ENCODE measurements at regions not wholly inside any gene's neighbourhood (a gene's known extent, or its start where the extent isn't known, plus 50 kb on each side); places are given as distances from the start of the nearest gene placed in this dataset.
A peak's percentile ranks its signal among the peaks of the same experiment; 100 is the strongest.

DNA sequence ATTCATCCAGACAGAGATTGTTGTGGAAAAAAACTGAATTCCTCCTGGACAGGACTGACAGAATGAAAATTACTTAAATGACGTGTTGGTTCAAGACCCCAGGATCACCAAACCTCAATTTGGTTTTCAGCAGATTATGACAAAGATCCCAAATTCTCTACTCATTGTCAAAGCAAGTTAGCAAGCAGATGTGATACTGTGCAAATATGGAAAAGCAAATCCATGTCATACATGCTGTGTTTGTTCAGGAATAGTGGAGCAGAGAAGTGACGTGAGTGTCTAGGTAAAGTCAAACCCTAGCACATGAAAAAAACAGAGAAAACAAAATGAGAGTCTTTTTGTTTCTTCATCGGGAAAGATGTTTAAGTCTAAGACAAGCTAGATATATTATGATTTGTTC lies 169.2 kb upstream of the NBEA start:
- DNase-seq (ENCODE audit: low read depth in 2 of 2): no peak
- no peak overlapping the region for H3K4me3 ChIP-seq (replicated peaks in 1 of 2; ENCODE audit: low read depth in 2 of 2, low read length in 2 of 2)
- no peak for TF ChIP-seq CTCF (IDR thresholded peaks at IDR 0.05; ENCODE audit: low read depth, low read length)

GRCh38 chr13:34776390-34776981 lies 165.6 kb upstream of the NBEA start:
- DNase-seq (ENCODE audit: low read depth in 2 of 2): no peak
- H3K4me3 ChIP-seq (replicated peaks in 1 of 2; ENCODE audit: low read depth in 2 of 2, low read length in 2 of 2): no peak overlapping the region
- no peak for TF ChIP-seq CTCF (IDR thresholded peaks at IDR 0.05; ENCODE audit: low read depth, low read length)

- H3K4me3 ChIP-seq (replicated peaks in 1 of 2; ENCODE audit: low read depth in 2 of 2, low read length in 2 of 2): no peak overlapping the region
- no peak for DNase-seq (ENCODE audit: low read depth in 2 of 2)
- no peak for TF ChIP-seq CTCF (IDR thresholded peaks at IDR 0.05; ENCODE audit: low read depth, low read length)
Observed at GRCh38 chr13:34777089-34777913, 164.8 kb upstream of the NBEA start.

- no peak overlapping the region for H3K4me3 ChIP-seq (replicated peaks in 1 of 2; ENCODE audit: low read depth in 2 of 2, low read length in 2 of 2)
- TF ChIP-seq CTCF (IDR thresholded peaks at IDR 0.05; ENCODE audit: low read depth, low read length): no peak
- no peak for DNase-seq (ENCODE audit: low read depth in 2 of 2)
Observed at GRCh38 chr13:34777914-34778303, 164.2 kb upstream of the NBEA start.

DNA sequence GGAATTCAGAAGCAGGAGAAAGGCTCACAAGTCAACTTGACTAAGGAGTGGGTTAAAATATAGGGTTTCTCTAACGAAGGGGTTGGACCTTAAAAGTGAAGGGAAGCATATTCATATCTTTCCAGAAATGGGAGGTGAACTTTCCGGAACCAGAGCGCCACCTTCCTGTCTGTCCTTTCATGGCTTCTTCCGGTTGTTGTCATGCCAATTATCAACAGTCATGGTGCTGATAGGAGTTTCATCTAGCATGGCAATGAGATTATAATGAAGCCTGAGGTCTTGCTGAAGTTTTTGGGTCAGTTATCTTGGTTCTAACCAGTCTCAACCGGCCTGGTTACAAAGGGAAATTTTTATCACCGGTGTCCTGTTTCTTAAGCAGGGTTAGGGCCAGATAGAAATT lies 162.9 kb upstream of the NBEA start:
- no peak for TF ChIP-seq CTCF (IDR thresholded peaks at IDR 0.05; ENCODE audit: low read depth, low read length)
- DNase-seq (ENCODE audit: low read depth in 2 of 2): peak in 1 of 2 donors; percentile 18
- no peak overlapping the region for H3K4me3 ChIP-seq (replicated peaks in 1 of 2; ENCODE audit: low read depth in 2 of 2, low read length in 2 of 2)

DNA sequence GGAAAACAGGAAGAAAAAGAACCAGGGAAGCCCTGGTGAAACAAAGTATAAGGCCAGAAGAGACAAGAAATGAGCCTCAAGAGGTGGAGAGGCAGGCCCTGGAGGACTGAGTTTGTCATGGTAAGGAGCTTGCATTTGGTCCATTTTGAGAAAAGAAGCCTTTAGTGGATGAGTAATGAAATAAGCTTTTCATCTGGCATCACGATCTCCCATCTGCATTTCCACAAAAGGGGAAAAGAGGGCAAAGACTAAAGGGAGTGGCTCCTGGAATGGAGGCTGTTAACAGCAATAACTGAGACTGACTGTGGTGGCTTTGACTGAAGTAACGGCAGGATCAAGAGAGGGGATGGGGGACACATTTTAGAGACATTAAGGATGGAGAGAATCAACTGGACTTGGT lies 148.8 kb upstream of the NBEA start:
- no peak overlapping the region for H3K4me3 ChIP-seq (replicated peaks in 1 of 2; ENCODE audit: low read depth in 2 of 2, low read length in 2 of 2)
- no peak for DNase-seq (ENCODE audit: low read depth in 2 of 2)
- no peak for TF ChIP-seq CTCF (IDR thresholded peaks at IDR 0.05; ENCODE audit: low read depth, low read length)

Measured in cardiac fibroblast (primary cell).